ENCODE measurements at regions not wholly inside any gene's neighbourhood (a gene's known extent, or its start where the extent isn't known, plus 50 kb on each side); places are given as distances from the start of the nearest gene placed in this dataset.

GRCh38 chr7:69108097-69108496, 490.2 kb upstream of the AUTS2 start:
- Histone ChIP-seq H3K79me2 (ENCODE audit: insufficient read depth, low read length) (no peaks in the 10 kb centered on the region), H3K4me1 (ENCODE audit: insufficient read depth, low read length) (no peaks in the 10 kb centered on the region), H3K27ac (ENCODE audit: low read depth, low read length) (no peak overlapping the region), H2AFZ (ENCODE audit: low read length) (no peak overlapping the region), H3K9me3 (ENCODE audit: low read depth, low read length) (no peaks in the 10 kb centered on the region), H3K27me3 (ENCODE audit: insufficient read depth, low read length) (no peaks in the 10 kb centered on the region), H3K4me2 (ENCODE audit: insufficient read depth, low read length) (no peak overlapping the region), H3K36me3 (ENCODE audit: insufficient read depth, low read length) (no peaks in the 10 kb centered on the region), H3K4me3 (ENCODE audit: insufficient read depth, low read length) (no peak overlapping the region), H4K20me1 (ENCODE audit: insufficient read depth, low read length) (no peaks in the 10 kb centered on the region)
- TF ChIP-seq CTCF (IDR thresholded peaks at IDR 0.05; ENCODE audit: extremely low read depth, low read depth, low read length) = no peak
- no peak for DNase-seq (ENCODE audit: insufficient read length, low spot score, missing footprints)

- no peaks in the 10 kb centered on the region for H4K20me1 ChIP-seq (ENCODE audit: insufficient read depth, low read length)
- H3K4me2 ChIP-seq (ENCODE audit: insufficient read depth, low read length) = no peak overlapping the region
- no peaks in the 10 kb centered on the region for H3K79me2 ChIP-seq (ENCODE audit: insufficient read depth, low read length)
- no peaks in the 10 kb centered on the region for H3K36me3 ChIP-seq (ENCODE audit: insufficient read depth, low read length)
- no peak overlapping the region for H3K27ac ChIP-seq (ENCODE audit: low read depth, low read length)
- no peak overlapping the region for H3K4me3 ChIP-seq (ENCODE audit: insufficient read depth, low read length)
- H3K27me3 ChIP-seq (ENCODE audit: insufficient read depth, low read length) = no peaks in the 10 kb centered on the region
- H3K9me3 ChIP-seq (ENCODE audit: low read depth, low read length) = no peaks in the 10 kb centered on the region
- no peak for DNase-seq (ENCODE audit: insufficient read length, low spot score, missing footprints)
- no peak overlapping the region for H2AFZ ChIP-seq (ENCODE audit: low read length)
- TF ChIP-seq CTCF (IDR thresholded peaks at IDR 0.05; ENCODE audit: extremely low read depth, low read depth, low read length) = no peak
- H3K4me1 ChIP-seq (ENCODE audit: insufficient read depth, low read length) = no peaks in the 10 kb centered on the region
Measured at GRCh38 chr7:69109246-69109645, 489.0 kb upstream of the AUTS2 start.

GRCh38 chr7:69109879-69110278, 488.4 kb upstream of the AUTS2 start:
- H3K27ac ChIP-seq (ENCODE audit: low read depth, low read length) = no peak overlapping the region
- no peaks in the 10 kb centered on the region for H3K36me3 ChIP-seq (ENCODE audit: insufficient read depth, low read length)
- DNase-seq (ENCODE audit: insufficient read length, low spot score, missing footprints) = no peak
- H2AFZ ChIP-seq (ENCODE audit: low read length) = no peak overlapping the region
- no peaks in the 10 kb centered on the region for H3K9me3 ChIP-seq (ENCODE audit: low read depth, low read length)
- no peak overlapping the region for H3K4me3 ChIP-seq (ENCODE audit: insufficient read depth, low read length)
- H3K79me2 ChIP-seq (ENCODE audit: insufficient read depth, low read length) = no peaks in the 10 kb centered on the region
- no peak overlapping the region for H3K4me2 ChIP-seq (ENCODE audit: insufficient read depth, low read length)
- H3K4me1 ChIP-seq (ENCODE audit: insufficient read depth, low read length) = no peaks in the 10 kb centered on the region
- TF ChIP-seq CTCF (IDR thresholded peaks at IDR 0.05; ENCODE audit: extremely low read depth, low read depth, low read length) = no peak
- no peaks in the 10 kb centered on the region for H4K20me1 ChIP-seq (ENCODE audit: insufficient read depth, low read length)
- no peaks in the 10 kb centered on the region for H3K27me3 ChIP-seq (ENCODE audit: insufficient read depth, low read length)

- Histone ChIP-seq H3K27me3 (ENCODE audit: insufficient read depth, low read length) (no peaks in the 10 kb centered on the region), H3K79me2 (ENCODE audit: insufficient read depth, low read length) (no peaks in the 10 kb centered on the region), H3K9me3 (ENCODE audit: low read depth, low read length) (no peaks in the 10 kb centered on the region), H4K20me1 (ENCODE audit: insufficient read depth, low read length) (no peaks in the 10 kb centered on the region), H3K4me2 (ENCODE audit: insufficient read depth, low read length) (no peak overlapping the region), H2AFZ (ENCODE audit: low read length) (no peak overlapping the region), H3K36me3 (ENCODE audit: insufficient read depth, low read length) (no peaks in the 10 kb centered on the region), H3K27ac (ENCODE audit: low read depth, low read length) (no peak overlapping the region), H3K4me3 (ENCODE audit: insufficient read depth, low read length) (no peak overlapping the region), H3K4me1 (ENCODE audit: insufficient read depth, low read length) (no peaks in the 10 kb centered on the region)
- DNase-seq (ENCODE audit: insufficient read length, low spot score, missing footprints) = no peak
- no peak for TF ChIP-seq CTCF (IDR thresholded peaks at IDR 0.05; ENCODE audit: extremely low read depth, low read depth, low read length)
Measured at GRCh38 chr7:69110450-69111050, 487.7 kb upstream of the AUTS2 start.

Data from osteoblast (primary cell).